ENCODE measurements at regions not wholly inside any gene's neighbourhood (a gene's known extent, or its start where the extent isn't known, plus 50 kb on each side); places are given as distances from the start of the nearest gene placed in this dataset.
A peak's percentile ranks its signal among the peaks of the same experiment; 100 is the strongest.

DNA sequence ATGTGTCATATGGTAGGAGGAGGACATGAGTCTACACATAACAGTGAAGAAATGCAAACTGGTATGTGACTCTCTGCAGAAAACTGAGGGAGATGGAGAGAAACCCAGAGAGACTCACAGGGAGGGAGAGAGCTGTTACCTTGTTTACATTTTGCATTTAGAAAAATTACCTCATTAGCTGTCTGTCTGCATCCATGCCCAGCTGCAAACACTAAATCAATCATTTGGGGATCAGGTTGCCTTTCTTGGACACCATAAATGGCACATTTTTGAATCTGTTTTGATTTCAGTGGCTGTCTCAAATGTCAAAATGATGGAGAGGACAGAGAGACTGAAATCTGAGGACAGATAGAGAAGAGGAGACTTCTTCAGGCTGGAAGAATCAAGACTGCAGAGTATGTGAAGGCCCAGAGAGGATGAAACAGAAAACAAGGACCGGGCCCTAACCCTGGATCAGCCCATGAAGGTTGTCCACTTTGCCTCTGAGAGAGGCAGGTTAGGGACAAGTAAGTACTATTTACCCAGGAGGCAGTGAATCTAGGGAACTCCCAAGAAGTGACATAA lies 92.2 kb downstream of the UNC5CL start:
- no peak for DNase-seq (ENCODE audit: low read depth in 4 of 4, low spot score in 2 of 4)

DNA sequence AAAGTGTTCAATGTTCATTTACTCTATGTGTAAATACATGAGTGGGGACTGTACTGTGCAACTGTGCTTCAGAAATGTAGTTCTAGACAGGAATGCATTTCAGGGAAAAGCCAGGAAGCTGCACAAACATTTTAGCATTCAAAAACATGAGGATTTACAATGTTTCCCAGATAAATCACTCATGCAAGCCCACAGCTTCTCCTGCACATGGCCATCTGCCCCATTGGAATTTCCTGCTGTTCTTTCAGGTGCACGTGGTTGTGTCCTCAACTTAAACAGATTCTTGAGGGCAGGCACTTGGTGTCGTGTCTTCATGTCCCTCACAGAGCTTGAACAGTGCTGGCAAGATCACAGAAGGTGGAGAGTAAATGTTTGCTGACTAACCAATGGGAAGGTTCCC lies 101.5 kb downstream of the UNC5CL start:
- peak in 1 of 4 donors; percentile 7 for DNase-seq (ENCODE audit: low read depth in 4 of 4, low spot score in 2 of 4)

DNA sequence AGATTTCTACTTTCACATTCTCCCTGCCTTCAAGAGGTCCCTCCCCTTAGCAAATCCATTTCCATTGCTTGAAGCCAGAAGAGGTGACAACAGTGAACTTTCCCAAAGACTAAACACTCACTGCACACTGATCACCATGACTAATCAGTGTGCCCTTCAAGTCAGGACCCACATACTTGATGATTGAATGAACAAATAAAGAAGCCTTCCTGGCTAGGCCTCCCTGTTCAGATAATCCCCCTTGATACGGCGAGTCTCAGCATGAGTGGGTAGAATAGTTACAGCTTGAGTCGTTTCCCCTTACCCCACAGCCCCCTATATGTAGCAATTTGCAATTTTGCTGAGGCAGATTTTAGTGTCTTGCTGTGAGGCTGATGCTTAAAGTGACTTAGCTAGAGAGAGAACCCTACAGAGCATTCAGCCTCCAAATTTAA lies 102.2 kb downstream of the UNC5CL start:
- no peak for DNase-seq (ENCODE audit: low read depth in 4 of 4, low spot score in 2 of 4)

DNA sequence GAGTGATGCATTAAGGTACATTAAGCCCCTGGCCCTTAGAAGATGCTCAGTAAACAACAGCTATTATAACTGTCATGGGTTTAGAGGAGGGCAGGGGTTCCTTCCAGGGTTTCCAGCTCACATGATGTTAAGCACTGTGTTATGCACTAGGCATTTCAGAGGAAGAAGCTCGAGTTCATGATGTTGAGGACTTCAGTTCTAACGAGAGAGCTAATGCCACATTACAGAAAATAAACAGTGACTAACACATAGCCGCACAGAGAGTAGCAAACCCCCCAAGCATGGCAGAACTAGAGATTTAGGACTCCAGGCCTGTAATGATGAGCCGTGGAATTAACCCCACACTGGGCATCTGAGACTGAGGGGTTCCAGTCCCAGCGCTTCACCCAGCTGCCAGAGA lies 105.2 kb downstream of the UNC5CL start:
- no peak for DNase-seq (ENCODE audit: low read depth in 4 of 4, low spot score in 2 of 4)

DNA sequence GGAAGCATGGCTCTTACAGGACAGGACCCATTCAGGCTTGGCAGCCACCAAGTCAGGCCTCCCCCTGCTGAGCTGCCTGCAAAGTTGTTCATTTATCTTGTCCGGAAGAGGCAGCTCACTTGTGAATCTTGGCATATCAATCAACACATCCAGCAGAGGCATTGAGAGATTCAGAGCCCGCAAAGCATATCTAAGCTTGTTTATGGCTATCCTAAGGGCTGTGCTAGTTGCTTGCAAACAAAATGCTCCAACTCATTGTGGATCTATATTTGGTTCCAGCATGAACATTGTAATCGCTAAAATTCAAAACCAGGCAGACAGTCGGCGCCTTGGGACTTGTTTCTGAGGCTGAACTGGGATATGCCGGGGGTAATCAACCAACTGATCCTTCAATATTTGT lies 106.1 kb downstream of the UNC5CL start:
- DNase-seq (ENCODE audit: low read depth in 4 of 4, low spot score in 2 of 4), result no peak

DNA sequence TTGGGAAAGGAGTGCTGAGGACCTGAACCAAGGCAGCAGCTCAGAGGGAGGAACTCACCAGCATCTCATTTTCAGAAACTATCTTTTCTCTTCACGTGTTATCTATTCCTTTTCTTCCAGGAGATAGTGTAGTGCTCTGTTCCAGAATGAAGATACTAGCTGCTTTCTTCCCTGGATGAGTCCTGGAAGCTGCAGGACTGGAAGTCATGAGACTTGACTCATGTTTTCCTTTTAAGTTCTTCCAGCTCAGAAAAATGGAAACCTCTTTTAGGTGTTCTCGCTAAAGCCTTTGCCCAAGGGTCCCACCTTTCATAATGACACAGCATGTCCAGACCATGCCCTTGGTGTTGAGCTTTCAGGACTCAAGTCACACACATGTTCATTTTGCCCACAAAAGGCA lies 106.7 kb downstream of the UNC5CL start:
- DNase-seq (ENCODE audit: low read depth in 4 of 4, low spot score in 2 of 4), result no peak

DNA sequence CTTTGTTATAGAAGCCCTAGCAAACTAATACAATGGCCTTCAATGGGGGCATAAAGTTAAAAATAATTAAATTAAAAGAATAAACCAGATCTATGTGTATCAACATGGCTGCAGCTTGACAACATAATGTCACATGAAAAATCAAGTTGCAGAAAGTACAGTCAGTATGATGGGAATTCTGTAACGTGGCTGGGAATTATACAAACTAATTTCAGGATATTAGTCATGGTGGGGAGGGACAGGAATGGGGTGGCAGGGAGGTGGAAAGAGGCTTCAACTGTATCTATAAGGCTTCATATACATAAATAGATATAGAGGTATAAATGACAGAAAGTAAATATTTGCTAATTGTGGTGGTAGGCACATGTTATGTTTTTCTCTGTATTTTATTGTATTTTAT lies 107.1 kb downstream of the UNC5CL start:
- no peak for DNase-seq (ENCODE audit: low read depth in 4 of 4, low spot score in 2 of 4)

DNA sequence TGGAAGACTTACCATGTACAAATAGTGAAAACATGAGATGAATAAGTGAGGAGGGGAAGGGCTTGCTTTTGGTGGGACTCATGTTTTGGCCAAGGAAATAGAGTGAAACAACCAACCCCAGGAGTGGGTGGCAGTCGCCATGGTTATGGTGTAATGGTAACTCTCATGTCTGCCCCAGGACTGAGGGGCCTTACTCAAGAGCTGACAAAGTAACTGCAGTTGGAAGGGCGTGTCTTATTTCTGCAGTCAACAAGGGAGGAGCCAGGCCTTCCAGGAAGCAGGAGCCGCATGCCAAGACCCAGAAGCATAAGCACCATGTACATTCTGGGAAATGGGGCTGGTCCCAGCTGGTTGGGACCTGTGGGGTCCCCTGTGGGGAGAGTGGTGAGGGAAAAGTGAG lies 108.5 kb downstream of the UNC5CL start:
- DNase-seq (ENCODE audit: low read depth in 4 of 4, low spot score in 2 of 4), result no peak

DNA sequence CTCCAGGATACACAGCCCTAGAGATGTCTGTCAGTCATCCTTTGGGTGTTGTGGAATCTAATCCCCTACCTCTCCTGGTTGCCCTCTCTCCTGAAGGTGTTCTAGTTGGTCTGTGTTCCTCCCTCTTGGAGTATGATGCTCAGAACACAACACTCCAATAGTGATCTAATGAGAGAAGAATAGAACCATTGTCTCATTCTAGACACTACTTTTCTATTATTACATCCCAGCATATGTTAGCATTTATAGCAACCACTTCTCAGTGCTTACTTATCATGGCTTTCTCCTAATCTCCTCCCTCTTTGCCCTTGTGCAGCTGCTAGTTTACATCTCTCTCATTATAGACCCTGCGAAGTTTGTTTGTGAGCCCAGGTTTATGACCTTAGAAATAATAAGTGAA lies 109.0 kb downstream of the UNC5CL start:
- DNase-seq (ENCODE audit: low read depth in 4 of 4, low spot score in 2 of 4), result no peak

DNA sequence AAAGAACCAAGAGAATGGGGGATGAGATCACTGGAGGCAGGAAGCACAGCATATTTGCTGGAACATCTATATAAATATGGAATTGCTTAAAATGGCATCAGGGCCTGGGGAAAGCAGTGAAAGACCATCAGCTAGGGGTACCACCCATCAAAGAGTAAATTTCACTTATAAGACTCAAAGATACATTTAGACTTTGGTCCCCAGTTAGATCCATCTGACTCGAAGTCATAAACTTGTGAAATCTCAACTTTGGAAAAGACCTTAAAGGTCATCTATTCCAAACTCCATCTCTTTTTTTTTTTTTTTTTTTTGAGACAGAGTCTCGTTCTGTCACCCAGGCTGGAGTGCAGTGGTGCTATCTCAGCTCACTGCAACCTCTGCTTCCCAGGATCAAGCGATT lies 109.8 kb downstream of the UNC5CL start:
- DNase-seq (ENCODE audit: low read depth in 4 of 4, low spot score in 2 of 4), result no peak

DNA sequence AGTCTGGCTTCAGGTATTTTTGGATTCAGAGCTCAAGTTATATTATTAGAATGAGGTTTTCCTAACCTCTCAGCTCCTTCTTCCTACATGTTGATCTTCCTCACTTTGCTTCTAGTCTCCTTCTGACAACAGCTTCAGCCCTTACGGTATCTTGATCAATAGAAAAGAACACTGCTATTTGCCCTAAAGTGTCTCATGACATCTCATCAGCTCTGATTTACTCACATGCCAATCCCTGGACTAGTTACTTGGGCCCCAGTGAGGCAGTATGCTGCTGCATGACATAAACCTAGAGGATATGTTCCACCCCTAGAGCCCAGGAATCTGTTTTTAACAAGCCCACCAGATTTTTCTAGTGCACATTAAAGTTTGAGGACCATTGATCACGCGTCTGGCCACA lies 110.3 kb downstream of the UNC5CL start:
- DNase-seq (ENCODE audit: low read depth in 4 of 4, low spot score in 2 of 4), result no peak

DNA sequence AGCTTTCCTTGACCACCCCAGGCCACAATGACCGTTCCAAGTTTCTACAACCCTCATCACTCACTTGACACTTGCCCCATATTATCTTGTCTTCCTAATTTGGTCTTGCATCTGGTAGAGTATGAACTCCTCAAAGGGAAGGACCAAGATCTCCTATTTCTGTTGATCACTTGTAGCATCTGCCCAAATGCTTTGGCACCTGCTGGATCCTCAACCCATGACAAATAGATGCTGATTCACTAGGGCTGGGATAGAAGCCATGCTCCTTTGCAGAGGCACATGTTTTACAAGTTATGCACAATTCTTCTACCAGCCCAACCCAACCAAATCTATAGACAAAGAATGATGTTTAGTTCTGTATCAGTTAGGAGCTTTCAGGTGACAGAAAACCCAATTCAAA lies 110.7 kb downstream of the UNC5CL start:
- DNase-seq (ENCODE audit: low read depth in 4 of 4, low spot score in 2 of 4), result no peak

DNA sequence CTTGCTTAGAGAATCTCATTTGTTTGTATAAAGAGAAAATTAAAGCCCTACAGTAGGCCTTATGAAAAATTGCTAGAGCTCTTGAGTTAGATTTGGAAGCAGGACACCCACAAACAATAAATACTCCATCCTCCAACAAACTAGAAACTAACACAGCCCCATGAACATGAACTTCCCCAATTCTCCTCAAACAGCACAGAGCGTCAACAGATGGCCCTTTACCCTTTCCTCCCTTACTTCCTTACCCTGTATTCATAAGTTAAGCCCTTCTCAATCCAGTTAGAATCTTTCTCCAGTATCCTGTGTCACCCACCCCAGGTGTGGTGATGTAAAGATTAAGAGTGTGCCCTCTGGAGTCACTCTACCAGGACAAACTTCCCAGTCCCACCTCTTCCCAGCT lies 113.7 kb downstream of the UNC5CL start:
- DNase-seq (ENCODE audit: low read depth in 4 of 4, low spot score in 2 of 4), result no peak

DNA sequence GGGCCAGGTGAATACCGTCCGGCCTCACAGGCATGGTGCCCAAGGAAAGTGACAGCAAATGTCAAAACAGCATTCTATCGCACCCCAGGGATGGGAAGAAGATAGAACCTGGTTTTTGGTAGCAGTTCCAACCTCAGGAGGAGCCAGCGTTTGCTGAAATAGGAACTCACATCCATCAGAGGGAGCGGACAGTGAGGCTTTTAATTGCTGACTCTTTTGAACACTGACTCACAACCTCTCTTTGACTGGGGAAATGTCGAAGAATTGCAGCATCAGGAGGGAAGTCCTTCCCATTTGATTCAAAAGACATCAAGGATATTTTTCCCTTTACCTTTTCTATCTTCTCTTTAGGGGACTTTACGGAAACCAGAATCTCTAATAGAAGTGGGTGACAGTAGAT lies 114.2 kb downstream of the UNC5CL start:
- DNase-seq (ENCODE audit: low read depth in 4 of 4, low spot score in 2 of 4), result no peak

DNA sequence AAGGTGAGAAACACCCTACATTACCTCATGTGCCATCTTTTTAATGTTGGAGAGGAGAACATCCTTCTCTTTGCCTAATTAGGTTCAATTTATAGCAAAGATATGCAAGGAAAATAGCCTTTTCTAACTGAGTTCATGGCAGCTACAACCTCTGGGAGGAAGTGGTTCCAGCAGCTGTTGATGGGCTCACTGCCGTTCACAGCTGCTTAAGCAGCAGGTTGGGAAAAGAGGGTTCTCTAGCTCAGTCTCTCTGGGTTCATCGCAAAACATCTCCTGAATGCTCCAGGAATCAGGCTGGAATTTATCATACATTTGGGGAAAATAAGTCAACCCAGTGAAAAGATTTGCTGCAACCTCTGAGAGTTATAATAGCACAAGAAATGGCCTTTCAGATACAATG lies 115.1 kb downstream of the UNC5CL start:
- DNase-seq (ENCODE audit: low read depth in 4 of 4, low spot score in 2 of 4), result no peak

DNA sequence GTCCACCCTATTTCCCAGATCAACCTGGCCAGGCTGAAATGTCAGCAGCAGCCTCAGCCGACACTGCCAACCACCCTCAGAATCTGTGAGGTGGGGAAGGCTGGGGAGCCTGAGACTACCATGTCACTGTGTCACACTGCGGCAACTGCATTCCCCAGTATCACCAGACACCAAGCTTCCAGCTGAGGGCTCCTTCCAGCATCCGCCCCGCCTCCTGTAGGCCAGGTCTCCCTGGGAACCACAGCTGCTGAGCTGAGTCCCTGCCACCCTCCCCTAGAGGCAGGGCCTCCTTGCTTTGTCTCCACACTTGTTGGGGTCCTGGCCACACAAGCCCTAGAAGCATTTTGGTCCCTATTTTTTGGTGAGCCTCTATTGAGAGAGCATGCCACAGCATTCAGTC lies 115.7 kb downstream of the UNC5CL start:
- no peak for DNase-seq (ENCODE audit: low read depth in 4 of 4, low spot score in 2 of 4)

DNA sequence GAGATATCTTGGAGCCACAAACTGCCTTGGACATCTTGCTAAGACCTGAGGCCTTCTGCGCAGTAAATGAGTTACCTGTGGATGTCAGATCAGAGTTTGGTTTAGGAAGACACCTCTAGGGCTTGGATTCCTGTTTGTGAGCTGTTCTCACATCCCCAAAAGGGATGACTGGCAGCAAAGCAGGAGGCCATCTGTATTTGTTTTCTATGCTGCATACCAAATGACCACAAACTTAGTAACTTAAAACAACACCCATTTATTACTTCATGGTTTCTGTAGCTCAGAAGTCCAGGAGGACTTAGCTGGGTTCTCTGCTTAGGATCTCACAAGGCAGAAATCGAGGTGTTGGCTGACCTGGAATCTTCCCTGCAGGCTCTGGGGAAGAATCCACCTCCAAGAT lies 116.7 kb downstream of the UNC5CL start:
- no peak for DNase-seq (ENCODE audit: low read depth in 4 of 4, low spot score in 2 of 4)

DNA sequence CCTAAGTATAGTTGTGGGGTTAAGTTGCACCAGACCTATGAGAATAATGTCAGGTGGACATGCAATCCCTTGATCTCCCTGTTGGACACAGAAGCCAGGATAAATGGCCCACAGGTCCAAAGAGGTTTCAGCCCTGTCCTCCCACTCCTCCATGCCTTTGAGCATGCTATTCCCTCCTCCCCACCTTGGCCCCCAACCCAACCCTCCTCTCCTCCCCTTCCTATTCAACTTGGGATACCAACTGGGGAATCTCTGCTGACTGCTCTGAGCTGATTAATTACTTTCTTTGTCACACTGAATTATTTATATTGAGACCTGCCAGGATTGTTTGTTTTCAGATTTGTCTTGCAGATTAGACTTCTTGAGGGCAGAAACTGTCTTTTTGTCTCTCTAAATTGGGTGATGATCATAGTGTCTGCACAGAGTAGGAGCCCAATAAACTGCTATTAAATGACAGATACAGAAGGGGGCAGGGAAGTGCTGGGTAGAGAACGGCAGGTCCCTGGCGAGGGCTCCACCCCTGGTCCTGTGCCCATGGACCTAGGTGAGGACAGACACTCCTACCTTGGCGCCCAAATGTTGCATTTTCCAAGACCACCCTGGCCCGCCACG lies 120.9 kb downstream of the UNC5CL start:
- DNase-seq (ENCODE audit: low read depth in 4 of 4, low spot score in 2 of 4), result no peak

DNA sequence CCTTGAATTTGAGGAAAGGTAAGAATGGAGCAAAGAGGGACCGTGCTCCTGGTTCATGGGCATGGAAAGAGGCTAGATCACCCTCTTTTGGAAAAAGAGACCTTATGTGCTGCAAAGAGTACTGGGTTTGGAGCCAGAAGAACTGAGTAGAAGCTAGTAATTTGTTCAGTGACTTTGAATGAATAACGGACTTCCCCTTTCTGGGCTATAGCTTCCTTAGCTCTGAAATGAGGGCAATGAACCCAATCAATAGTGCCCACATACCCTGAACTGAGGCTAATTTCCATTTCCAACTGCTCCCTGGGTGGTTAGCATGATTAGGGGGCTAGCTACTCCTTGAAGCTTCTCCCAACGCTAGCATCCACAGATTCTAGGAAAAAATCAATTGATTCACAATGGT lies 121.4 kb downstream of the UNC5CL start:
- DNase-seq (ENCODE audit: low read depth in 4 of 4, low spot score in 2 of 4), result no peak

DNA sequence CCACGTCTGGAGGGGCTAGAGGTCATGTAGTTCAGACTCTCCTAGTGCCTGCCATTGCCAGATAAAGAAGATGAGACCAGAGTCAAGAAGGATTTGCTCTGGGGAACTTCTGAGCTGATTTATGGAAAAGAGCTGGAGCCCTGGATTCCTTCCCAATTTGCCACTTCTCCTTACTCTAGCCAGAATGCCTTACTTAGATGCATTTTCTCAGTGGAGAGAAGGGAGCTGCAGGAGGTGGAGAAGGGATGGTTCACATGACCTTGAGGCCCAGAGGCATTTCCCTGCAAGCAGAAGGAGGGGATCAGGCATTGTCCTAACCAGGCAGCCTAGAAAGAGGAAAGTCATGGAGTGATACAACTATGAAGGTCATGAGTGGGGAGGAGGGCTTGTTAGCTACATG lies 122.2 kb downstream of the UNC5CL start:
- DNase-seq (ENCODE audit: low read depth in 4 of 4, low spot score in 2 of 4), result no peak

DNA sequence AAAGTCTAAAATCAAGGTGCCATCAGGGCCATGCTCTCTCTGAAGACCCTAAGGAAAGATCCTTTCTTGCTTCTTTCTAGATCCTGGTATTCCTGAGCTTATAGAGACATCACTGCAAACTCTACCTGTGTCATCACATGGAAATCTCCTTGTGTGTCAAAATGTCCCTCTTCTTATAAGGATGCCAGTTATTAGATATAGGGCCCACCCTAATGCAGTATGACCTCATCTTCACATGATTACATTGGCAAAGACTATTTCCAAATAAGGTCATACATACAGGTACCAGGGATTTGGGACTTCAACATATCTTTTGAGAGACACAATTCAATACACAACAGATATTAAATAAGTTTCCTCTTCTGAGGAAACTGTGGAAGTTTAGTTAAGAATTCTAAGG lies 123.9 kb downstream of the UNC5CL start:
- DNase-seq (ENCODE audit: low read depth in 4 of 4, low spot score in 2 of 4), result no peak

DNA sequence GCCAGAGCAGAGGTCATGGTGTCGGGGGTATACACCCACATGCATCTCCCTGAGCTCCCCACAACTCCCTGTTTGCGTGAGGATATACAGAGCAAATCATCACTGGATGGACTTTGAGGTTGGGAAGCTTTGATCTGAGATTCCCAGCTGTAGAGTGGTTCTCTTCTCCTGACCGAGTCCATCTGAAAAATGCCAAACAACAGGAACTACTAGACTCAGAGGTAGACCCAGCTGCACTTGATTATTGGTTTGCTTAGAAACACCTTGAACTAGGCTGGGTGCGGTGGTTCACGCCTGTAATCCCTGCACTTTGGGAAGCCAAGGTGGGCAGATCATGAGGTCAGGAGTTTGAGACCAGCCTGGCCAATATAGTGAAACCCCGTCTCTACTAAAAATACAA lies 125.0 kb downstream of the UNC5CL start:
- DNase-seq (ENCODE audit: low read depth in 4 of 4, low spot score in 2 of 4), result no peak

Data from left renal cortex interstitium (tissue), 4 donors.